ENCODE measurements at regions not wholly inside any gene's neighbourhood (a gene's known extent, or its start where the extent isn't known, plus 50 kb on each side); places are given as distances from the start of the nearest gene placed in this dataset.

GRCh38 chr13:22482496-22483000 is 698.2 kb upstream of the SGCG start:
- no peaks in the 10 kb centered on the region for H3K4me1 ChIP-seq (ENCODE audit: control insufficient read depth in 1 of 2, insufficient read depth in 2 of 2, low read length in 2 of 2)
- H2BK12ac ChIP-seq (ENCODE audit: low read length) = no peak overlapping the region
- WGBS (ENCODE audit: extremely low coverage, insufficient coverage, insufficient read length) = no CpG with 5 or more reads among the region's 2 CpGs
- no peaks in the 10 kb centered on the region for H3K9me3 ChIP-seq (ENCODE audit: insufficient read depth, low read depth, low read length)
- no peaks in the 10 kb centered on the region for H3K79me1 ChIP-seq (ENCODE audit: low read length)
- no peak overlapping the region for H2BK120ac ChIP-seq (ENCODE audit: insufficient read depth, low read length, poor library complexity)
- H3K4ac ChIP-seq (ENCODE audit: low read depth, low read length) = no peak overlapping the region
- no peak overlapping the region for H2AFZ ChIP-seq (ENCODE audit: insufficient read depth, low read length, poor library complexity)
- H3K4me2 ChIP-seq (ENCODE audit: low read length) = no peak overlapping the region
- H4K12ac ChIP-seq (ENCODE audit: low read depth, low read length) = no peak overlapping the region
- no peak for DNase-seq
- H2AK5ac ChIP-seq (ENCODE audit: low read length) = no peak overlapping the region
- no peak overlapping the region for H3K9ac ChIP-seq (ENCODE audit: low read length)
- H3K27me3 ChIP-seq (ENCODE audit: insufficient read depth, low read length) = no peaks in the 10 kb centered on the region
- H3K23ac ChIP-seq (ENCODE audit: low read length) = no peak overlapping the region
- no peak overlapping the region for H3K27ac ChIP-seq (ENCODE audit: low read depth, low read length)
- no peaks in the 10 kb centered on the region for H3K36me3 ChIP-seq (ENCODE audit: control insufficient read depth in 1 of 2, insufficient read depth in 2 of 2, low read length in 2 of 2)
- no peak overlapping the region for H4K91ac ChIP-seq (ENCODE audit: low read depth, low read length)
- no peak overlapping the region for H3K14ac ChIP-seq (ENCODE audit: low read length)
- no peak overlapping the region for H3K18ac ChIP-seq (ENCODE audit: low read length)
- no peaks in the 10 kb centered on the region for H3K79me2 ChIP-seq (ENCODE audit: control insufficient read depth, insufficient read depth, low read length, poor library complexity)
- H3K4me3 ChIP-seq (ENCODE audit: low read depth, low read length) = no peak overlapping the region
- H2BK5ac ChIP-seq (ENCODE audit: low read depth, low read length, poor library complexity) = no peak overlapping the region
- no peak overlapping the region for H4K8ac ChIP-seq (ENCODE audit: low read depth, low read length)

GRCh38 chr13:22483276-22483675 is 697.5 kb upstream of the SGCG start:
- Histone ChIP-seq H3K4me3 (ENCODE audit: low read depth, low read length) (no peak overlapping the region), H3K27me3 (ENCODE audit: insufficient read depth, low read length) (no peaks in the 10 kb centered on the region), H3K4me2 (ENCODE audit: low read length) (no peak overlapping the region), H3K27ac (ENCODE audit: low read depth, low read length) (no peak overlapping the region), H4K12ac (ENCODE audit: low read depth, low read length) (no peak overlapping the region), H2AFZ (ENCODE audit: insufficient read depth, low read length, poor library complexity) (no peak overlapping the region), H3K23ac (ENCODE audit: low read length) (no peak overlapping the region), H2BK5ac (ENCODE audit: low read depth, low read length, poor library complexity) (no peak overlapping the region), H3K36me3 (ENCODE audit: control insufficient read depth in 1 of 2, insufficient read depth in 2 of 2, low read length in 2 of 2) (no peaks in the 10 kb centered on the region), H3K79me2 (ENCODE audit: control insufficient read depth, insufficient read depth, low read length, poor library complexity) (no peaks in the 10 kb centered on the region), H3K14ac (ENCODE audit: low read length) (no peak overlapping the region), H3K4me1 (ENCODE audit: control insufficient read depth in 1 of 2, insufficient read depth in 2 of 2, low read length in 2 of 2) (no peaks in the 10 kb centered on the region), H4K8ac (ENCODE audit: low read depth, low read length) (no peak overlapping the region), H3K4ac (ENCODE audit: low read depth, low read length) (no peak overlapping the region), H2BK12ac (ENCODE audit: low read length) (no peak overlapping the region), H3K79me1 (ENCODE audit: low read length) (no peaks in the 10 kb centered on the region), H2BK120ac (ENCODE audit: insufficient read depth, low read length, poor library complexity) (no peak overlapping the region), H3K9ac (ENCODE audit: low read length) (no peak overlapping the region), H2AK5ac (ENCODE audit: low read length) (no peak overlapping the region), H4K91ac (ENCODE audit: low read depth, low read length) (no peak overlapping the region), H3K9me3 (ENCODE audit: insufficient read depth, low read depth, low read length) (no peaks in the 10 kb centered on the region), H3K18ac (ENCODE audit: low read length) (no peak overlapping the region)
- no CpG with 5 or more reads among the region's 1 CpG for WGBS (ENCODE audit: extremely low coverage, insufficient coverage, insufficient read length)
- DNase-seq = no peak

DNA sequence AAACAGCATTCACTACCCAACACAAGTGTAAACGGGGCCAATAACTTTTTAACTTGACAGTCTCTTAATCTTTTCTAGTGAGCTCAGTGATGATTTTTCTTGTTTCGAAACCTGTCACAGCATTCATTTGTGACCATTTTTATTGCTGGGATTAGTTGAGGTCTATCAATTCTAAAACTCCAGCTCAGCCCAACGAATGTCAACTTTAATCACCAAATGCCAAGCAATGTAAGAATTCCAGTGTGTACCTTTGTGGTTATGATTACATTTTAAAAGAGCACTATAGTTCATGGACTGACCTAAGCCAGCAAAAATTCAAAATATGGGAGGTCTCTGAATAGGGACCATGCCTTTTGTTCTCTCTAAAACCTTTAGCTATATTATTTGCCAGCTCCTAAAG is 694.3 kb upstream of the SGCG start:
- no peak overlapping the region for H3K4me3 ChIP-seq (ENCODE audit: low read depth, low read length)
- H3K36me3 ChIP-seq (ENCODE audit: control insufficient read depth in 1 of 2, insufficient read depth in 2 of 2, low read length in 2 of 2) = no peaks in the 10 kb centered on the region
- no peaks in the 10 kb centered on the region for H3K9me3 ChIP-seq (ENCODE audit: insufficient read depth, low read depth, low read length)
- no peak overlapping the region for H2BK5ac ChIP-seq (ENCODE audit: low read depth, low read length, poor library complexity)
- H3K4me2 ChIP-seq (ENCODE audit: low read length) = no peak overlapping the region
- no peak overlapping the region for H2AFZ ChIP-seq (ENCODE audit: insufficient read depth, low read length, poor library complexity)
- H3K4me1 ChIP-seq (ENCODE audit: control insufficient read depth in 1 of 2, insufficient read depth in 2 of 2, low read length in 2 of 2) = no peaks in the 10 kb centered on the region
- no peak overlapping the region for H3K14ac ChIP-seq (ENCODE audit: low read length)
- H2BK12ac ChIP-seq (ENCODE audit: low read length) = no peak overlapping the region
- no peak overlapping the region for H2AK5ac ChIP-seq (ENCODE audit: low read length)
- no peaks in the 10 kb centered on the region for H3K27me3 ChIP-seq (ENCODE audit: insufficient read depth, low read length)
- H3K18ac ChIP-seq (ENCODE audit: low read length) = no peak overlapping the region
- H2BK120ac ChIP-seq (ENCODE audit: insufficient read depth, low read length, poor library complexity) = no peak overlapping the region
- peak in 1 of 2 donors; percentile 30 for DNase-seq
- no peak overlapping the region for H3K9ac ChIP-seq (ENCODE audit: low read length)
- no peak overlapping the region for H3K23ac ChIP-seq (ENCODE audit: low read length)
- no peak overlapping the region for H4K8ac ChIP-seq (ENCODE audit: low read depth, low read length)
- H3K79me2 ChIP-seq (ENCODE audit: control insufficient read depth, insufficient read depth, low read length, poor library complexity) = no peaks in the 10 kb centered on the region
- WGBS (ENCODE audit: extremely low coverage, insufficient coverage, insufficient read length) = no CpG with 5 or more reads among the region's 3 CpGs
- H4K91ac ChIP-seq (ENCODE audit: low read depth, low read length) = no peak overlapping the region
- no peak overlapping the region for H3K4ac ChIP-seq (ENCODE audit: low read depth, low read length)
- no peaks in the 10 kb centered on the region for H3K79me1 ChIP-seq (ENCODE audit: low read length)
- H3K27ac ChIP-seq (ENCODE audit: low read depth, low read length) = no peak overlapping the region
- H4K12ac ChIP-seq (ENCODE audit: low read depth, low read length) = no peak overlapping the region

GRCh38 chr13:22487932-22488331 is 692.8 kb upstream of the SGCG start:
- Histone ChIP-seq H4K12ac (ENCODE audit: low read depth, low read length) (no peak overlapping the region), H4K91ac (ENCODE audit: low read depth, low read length) (no peak overlapping the region), H3K9me3 (ENCODE audit: insufficient read depth, low read depth, low read length) (no peaks in the 10 kb centered on the region), H2BK5ac (ENCODE audit: low read depth, low read length, poor library complexity) (no peak overlapping the region), H2AFZ (ENCODE audit: insufficient read depth, low read length, poor library complexity) (no peak overlapping the region), H3K79me2 (ENCODE audit: control insufficient read depth, insufficient read depth, low read length, poor library complexity) (no peaks in the 10 kb centered on the region), H2BK12ac (ENCODE audit: low read length) (no peak overlapping the region), H3K18ac (ENCODE audit: low read length) (no peak overlapping the region), H3K14ac (ENCODE audit: low read length) (no peak overlapping the region), H3K27me3 (ENCODE audit: insufficient read depth, low read length) (no peaks in the 10 kb centered on the region), H3K9ac (ENCODE audit: low read length) (no peak overlapping the region), H3K23ac (ENCODE audit: low read length) (no peak overlapping the region), H3K4me2 (ENCODE audit: low read length) (no peak overlapping the region), H3K36me3 (ENCODE audit: control insufficient read depth in 1 of 2, insufficient read depth in 2 of 2, low read length in 2 of 2) (no peaks in the 10 kb centered on the region), H3K4ac (ENCODE audit: low read depth, low read length) (no peak overlapping the region), H3K79me1 (ENCODE audit: low read length) (no peaks in the 10 kb centered on the region), H3K27ac (ENCODE audit: low read depth, low read length) (no peak overlapping the region), H2AK5ac (ENCODE audit: low read length) (no peak overlapping the region), H2BK120ac (ENCODE audit: insufficient read depth, low read length, poor library complexity) (no peak overlapping the region), H3K4me3 (ENCODE audit: low read depth, low read length) (no peak overlapping the region), H3K4me1 (ENCODE audit: control insufficient read depth in 1 of 2, insufficient read depth in 2 of 2, low read length in 2 of 2) (no peaks in the 10 kb centered on the region), H4K8ac (ENCODE audit: low read depth, low read length) (no peak overlapping the region)
- DNase-seq = peak; percentile 1 to 59
